Loucy (cell line): ENCODE measurements at regions not wholly inside any gene's neighbourhood (a gene's known extent, or its start where the extent isn't known, plus 50 kb on each side); places are given as distances from the start of the nearest gene placed in this dataset.

Source experiments
- H2AFZ ChIP-seq: fragments of 200-600 bp; sonication (generic); 2 replicates; pipeline ENCODE4 v1.6.0; 2016; ENCODE audit warnings: antibody characterized with exemption, mild to moderate bottlenecking, low read length, moderate library complexity
- H3F3A ChIP-seq: fragments of 200-600 bp; 2 replicates; pipeline ENCODE4 v1.6.0; 2016; ENCODE audit warnings: antibody characterized with exemption, low read depth, mild to moderate bottlenecking
- H3K27me3 ChIP-seq: fragments of 200-600 bp; sonication (generic); 2 replicates; pipeline ENCODE4 v1.6.1; 2014; ENCODE audit warnings: low read length, mild to moderate bottlenecking; ENCODE audit not compliant: insufficient read depth, poor library complexity, severe bottlenecking
- H3K36me3 ChIP-seq: fragments of 200-600 bp; sonication (generic); 2 replicates; pipeline ENCODE4 v1.6.1; 2016; ENCODE audit warnings: low read length; ENCODE audit not compliant: insufficient read depth
- H3K4me1 ChIP-seq: fragments of 200-600 bp; sonication (generic); 2 replicates; pipeline ENCODE4 v1.5.1; 2014; ENCODE audit warnings: low read length, mild to moderate bottlenecking; ENCODE audit not compliant: insufficient read depth, poor library complexity, severe bottlenecking
- H3K4me2 ChIP-seq: fragments of 200-600 bp; sonication (generic); 2 replicates; pipeline ENCODE4 v1.6.0; 2014; ENCODE audit warnings: antibody characterized with exemption, low read length, low read depth, mild to moderate bottlenecking; ENCODE audit not compliant: poor library complexity, severe bottlenecking
- H3K4me3 ChIP-seq: fragments of 200-600 bp; sonication (generic); 2 replicates; pipeline ENCODE4 v1.5.1; 2014; ENCODE audit warnings: low read length, mild to moderate bottlenecking, mixed read lengths; ENCODE audit not compliant: poor library complexity, severe bottlenecking
- H3K79me2 ChIP-seq: fragments of 200-600 bp; sonication (generic); 2 replicates; pipeline ENCODE4 v1.6.1; 2014; ENCODE audit warnings: low read length; ENCODE audit not compliant: insufficient read depth
- H3K9ac ChIP-seq: fragments of 200-600 bp; sonication (generic); 2 replicates; pipeline ENCODE4 v1.6.0; 2014; ENCODE audit warnings: mild to moderate bottlenecking, low read depth, low read length, moderate library complexity; ENCODE audit not compliant: poor library complexity, severe bottlenecking
- H3K9me2 ChIP-seq: fragments of 200-600 bp; sonication (generic); replicated peaks from 2 replicates; pipeline ENCODE4 v1.6.1; 2016; ENCODE audit warnings: low read depth, low read length, mixed read lengths
- H3K9me3 ChIP-seq: fragments of 200-600 bp; sonication (generic); 2 replicates; pipeline ENCODE4 v1.6.1; 2014; ENCODE audit warnings: mild to moderate bottlenecking, antibody characterized with exemption, low read length, low read depth; ENCODE audit not compliant: insufficient read depth
- H4K20me1 ChIP-seq: fragments of 200-600 bp; sonication (generic); 2 replicates; pipeline ENCODE4 v1.6.0; 2014; ENCODE audit warnings: antibody characterized with exemption, low read length, mild to moderate bottlenecking; ENCODE audit not compliant: insufficient read depth, poor library complexity, severe bottlenecking
- CTCF ChIP-seq: fragments of 200-600 bp; sonication (generic); conservative IDR thresholded peaks from 2 replicates; pipeline ENCODE4 v1.5.1; 2014; ENCODE audit warnings: mild to moderate bottlenecking, antibody characterized with exemption, low read length
- EZH2phosphoT487 ChIP-seq: fragments of 200-600 bp; IDR thresholded peaks from 2 replicates; pipeline ENCODE4 v1.6.1; 2018; ENCODE audit warnings: antibody characterized with exemption, mild to moderate bottlenecking, moderate library complexity, borderline replicate concordance

- Histone ChIP-seq H3K27me3 (no peaks in the 10 kb centered on the region), H3K9me3 (no peaks in the 10 kb centered on the region), H2AFZ (no peak overlapping the region), H3F3A (no peaks in the 10 kb centered on the region), H3K4me1 (no peaks in the 10 kb centered on the region), H3K36me3 (no peaks in the 10 kb centered on the region), H3K4me3 (no peak overlapping the region), H3K9me2 (no peaks in the 10 kb centered on the region), H3K9ac (no peak overlapping the region), H3K79me2 (no peaks in the 10 kb centered on the region), H4K20me1 (no peaks in the 10 kb centered on the region), H3K4me2 (no peak overlapping the region)
- no peak for TF ChIP-seq EZH2phosphoT487
- TF ChIP-seq CTCF, result no peak
These were observed 103.7 kb upstream of the AADAT start for GRCh38 chr4:170193496-170193895.

GRCh38 chr4:170190265-170190664 lies 100.5 kb upstream of the AADAT start:
- H3K4me3 ChIP-seq, result no peak overlapping the region
- H2AFZ ChIP-seq, result no peak overlapping the region

GRCh38 chr4:170170861-170171260 lies 81.1 kb upstream of the AADAT start:
- Histone ChIP-seq H4K20me1 (no peaks in the 10 kb centered on the region), H3K4me1 (no peaks in the 10 kb centered on the region), H3K4me2 (no peak overlapping the region), H3F3A (no peaks in the 10 kb centered on the region), H3K9ac (no peak overlapping the region), H2AFZ (no peak overlapping the region), H3K79me2 (no peaks in the 10 kb centered on the region), H3K9me2 (no peaks in the 10 kb centered on the region), H3K27me3 (no peaks in the 10 kb centered on the region), H3K4me3 (no peak overlapping the region), H3K9me3 (peaks cover 2% of the 10 kb centered on the region; the same call in 1 of the 2 replicates), H3K36me3 (no peaks in the 10 kb centered on the region)
- no peak for TF ChIP-seq CTCF
- no peak for TF ChIP-seq EZH2phosphoT487

More at GRCh38 chr4:170190265-170190664, 100.5 kb upstream of the AADAT start:
- Histone ChIP-seq H3K4me1 (no peaks in the 10 kb centered on the region), H3K27me3 (no peaks in the 10 kb centered on the region), H3K9me2 (no peaks in the 10 kb centered on the region), H3K79me2 (no peaks in the 10 kb centered on the region), H3K9ac (no peak overlapping the region), H3F3A (no peaks in the 10 kb centered on the region), H3K9me3 (no peaks in the 10 kb centered on the region), H3K4me2 (no peak overlapping the region), H3K36me3 (no peaks in the 10 kb centered on the region), H4K20me1 (no peaks in the 10 kb centered on the region)
- no peak for TF ChIP-seq CTCF
- TF ChIP-seq EZH2phosphoT487, result no peak
